HG03442 (cell line): ENCODE measurements at regions not wholly inside any gene's neighbourhood (a gene's known extent, or its start where the extent isn't known, plus 50 kb on each side); places are given as distances from the start of the nearest gene placed in this dataset.
A peak's percentile ranks its signal among the peaks of the same experiment; 100 is the strongest.

Experiments
- ATAC-seq: cut with Tn5 transposase; IDR thresholded peaks from one replicate; pipeline ENCODE4 v1.9.1; 2021; ENCODE audit warnings: mild to moderate bottlenecking, moderate library complexity; ENCODE audit not compliant: unreplicated experiment

DNA sequence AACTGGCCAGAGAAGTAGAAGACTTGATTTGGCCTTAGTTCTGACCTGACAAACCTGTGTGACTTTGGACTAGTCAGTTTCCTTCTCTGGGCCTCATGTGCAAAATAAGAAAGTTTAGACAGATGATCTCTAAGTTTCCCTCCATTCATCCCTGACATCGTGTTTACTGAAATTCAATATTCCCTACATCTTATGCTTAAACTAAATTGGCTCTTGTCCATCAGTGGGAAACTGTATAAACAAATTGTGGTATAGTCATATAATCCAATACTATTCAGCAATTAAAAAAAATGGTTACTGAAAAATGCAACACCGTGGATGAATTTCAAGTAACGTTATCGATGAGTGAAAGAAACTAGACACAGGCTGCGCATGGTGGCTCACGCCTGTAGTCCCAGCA is 64.4 kb upstream of the HRH1 start:
- no peak for ATAC-seq

DNA sequence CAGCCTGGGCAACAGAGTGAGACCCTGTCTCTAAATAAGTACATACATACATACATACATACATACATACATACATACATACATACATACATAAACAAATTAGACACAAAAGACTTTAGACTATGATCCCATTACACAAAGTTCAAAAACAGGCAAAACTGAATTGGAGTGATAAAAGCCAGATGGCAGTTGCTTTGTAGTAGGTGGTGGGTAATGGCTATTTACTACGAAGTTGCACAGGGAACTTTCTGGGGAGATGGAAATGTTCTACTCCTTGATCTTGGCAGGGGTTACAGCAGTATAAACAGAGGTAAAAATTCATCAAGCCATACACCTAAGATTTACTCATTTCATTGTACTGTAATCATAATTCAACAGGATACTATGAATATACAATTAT is 63.7 kb upstream of the HRH1 start:
- no peak for ATAC-seq

DNA sequence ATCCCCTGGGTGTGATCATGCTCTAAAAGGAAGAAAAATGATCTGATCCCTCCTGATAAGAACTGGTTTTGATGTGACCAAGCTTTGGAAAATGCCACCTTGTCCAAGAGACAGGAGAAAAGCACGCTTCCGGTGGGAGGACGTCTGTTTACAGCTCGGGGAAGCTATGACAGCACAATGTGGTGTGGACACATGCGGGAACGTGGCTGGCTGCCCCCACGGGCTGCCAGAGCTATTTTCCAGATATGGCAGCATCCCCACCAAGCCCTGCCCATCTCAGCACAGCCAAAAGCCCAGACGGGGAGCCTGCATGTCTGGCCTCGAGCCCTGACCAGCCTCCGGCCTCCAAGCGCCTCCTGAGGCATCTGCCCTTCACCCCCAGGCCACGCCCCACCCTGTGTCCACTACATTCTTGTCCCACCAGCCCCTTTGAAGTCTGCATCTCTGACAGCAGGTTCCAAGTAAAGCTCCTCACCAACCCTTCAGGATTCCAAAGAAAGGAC is 63.2 kb upstream of the HRH1 start:
- ATAC-seq: no peak

DNA sequence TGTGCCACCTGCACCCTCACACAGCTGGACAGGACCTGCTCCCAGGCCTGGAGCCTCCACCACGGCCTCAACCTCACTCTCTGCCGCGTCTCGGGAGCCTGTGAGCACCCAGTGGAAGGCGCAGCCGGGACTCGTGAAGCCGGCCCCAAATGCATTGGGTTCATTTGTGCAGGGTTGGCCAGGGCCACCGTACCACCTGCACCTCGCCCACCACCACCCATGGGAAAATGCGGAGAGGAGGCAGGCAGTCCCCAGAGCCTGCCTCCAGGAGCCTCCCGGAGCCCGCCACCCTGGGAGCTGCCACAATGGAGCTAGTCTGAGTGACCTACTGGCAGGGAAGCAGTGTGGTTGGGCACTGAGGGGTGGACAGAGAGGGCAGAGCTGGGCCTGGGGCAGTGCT is 62.5 kb upstream of the HRH1 start:
- ATAC-seq: no peak

DNA sequence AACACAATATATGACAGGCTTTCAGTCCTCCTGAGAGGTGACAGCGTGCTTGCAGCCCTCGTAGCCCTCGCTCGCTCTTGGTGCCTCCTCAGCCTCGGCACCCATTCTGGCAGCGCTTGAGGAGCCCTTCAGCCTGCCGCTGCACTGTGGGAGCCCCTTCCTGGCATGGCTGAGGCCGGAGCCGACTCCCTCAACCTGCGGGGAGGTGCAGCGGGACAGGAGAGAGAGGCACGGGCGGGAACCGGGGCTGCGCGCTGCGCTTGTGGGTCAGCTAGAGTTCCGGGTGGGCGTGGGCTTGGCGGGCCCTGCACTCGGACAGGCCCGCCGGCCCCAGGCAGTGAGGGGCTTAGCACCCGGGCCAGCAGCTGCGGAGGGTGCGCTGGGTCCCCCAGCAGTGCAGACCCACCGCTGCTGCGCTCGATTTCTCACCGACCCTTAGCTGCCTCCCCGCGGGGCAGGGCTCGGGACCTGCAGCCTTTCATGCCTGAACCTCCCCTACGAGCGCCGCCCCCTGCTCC is 60.4 kb upstream of the HRH1 start:
- no peak for ATAC-seq

DNA sequence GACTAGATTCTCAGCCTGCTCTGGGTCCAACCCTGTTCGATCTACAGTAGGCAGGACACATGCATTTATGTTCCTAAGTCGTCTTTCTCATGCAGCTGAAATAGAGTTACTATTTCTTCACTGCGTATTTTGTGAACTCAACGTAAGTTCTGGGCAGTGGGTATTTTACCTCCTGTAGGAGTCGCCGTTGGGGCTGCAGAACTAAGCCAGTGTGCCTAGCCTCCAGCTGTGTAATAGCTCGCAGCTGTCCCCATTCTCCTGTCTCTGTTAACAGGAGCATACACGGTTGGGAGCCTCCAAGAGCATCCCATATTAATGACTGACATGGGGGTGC is 58.4 kb upstream of the HRH1 start:
- no peak for ATAC-seq

DNA sequence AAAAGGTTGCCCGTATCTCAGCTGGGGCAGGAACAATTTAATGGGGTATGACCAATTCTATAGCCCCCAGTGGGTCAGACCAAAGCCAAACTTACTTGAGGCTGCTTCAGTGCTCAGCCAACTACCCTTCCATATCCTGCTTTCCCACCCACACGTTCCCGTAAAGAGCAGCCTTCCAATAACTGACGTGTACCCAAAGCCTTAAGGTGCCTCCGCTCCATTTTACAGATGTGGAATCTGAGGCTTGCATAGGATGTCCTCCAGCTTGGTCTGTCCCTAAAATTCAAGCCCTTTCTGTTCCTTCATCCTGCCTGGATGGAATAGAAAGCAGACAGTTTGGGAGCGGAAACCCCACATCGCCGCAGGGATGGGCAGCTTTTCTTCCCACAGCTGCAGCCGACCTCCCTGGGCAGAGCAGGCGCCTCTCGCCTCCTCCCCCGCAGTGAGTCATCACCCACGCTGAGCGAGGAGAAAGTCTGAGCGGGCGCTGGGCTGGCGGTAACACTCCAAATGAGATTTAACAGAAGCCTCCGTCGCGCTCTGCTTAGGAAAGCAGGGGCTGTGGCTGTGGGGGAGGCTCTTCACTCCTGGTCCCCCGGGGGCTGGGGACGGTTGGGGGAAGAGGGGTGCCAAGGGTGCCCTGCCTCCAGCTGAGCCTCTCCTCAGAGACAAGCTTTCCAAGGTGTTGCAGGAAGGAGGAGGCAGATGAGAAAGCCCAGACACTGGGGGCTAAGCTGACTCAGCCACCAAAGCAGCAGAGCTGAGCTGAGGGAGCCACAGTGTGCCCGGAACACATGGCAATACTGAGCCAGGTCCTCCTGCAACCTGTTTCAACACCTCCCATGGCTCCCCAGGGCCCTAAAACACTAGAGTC is 57.8 kb upstream of the HRH1 start:
- peak; percentile 78 for ATAC-seq

DNA sequence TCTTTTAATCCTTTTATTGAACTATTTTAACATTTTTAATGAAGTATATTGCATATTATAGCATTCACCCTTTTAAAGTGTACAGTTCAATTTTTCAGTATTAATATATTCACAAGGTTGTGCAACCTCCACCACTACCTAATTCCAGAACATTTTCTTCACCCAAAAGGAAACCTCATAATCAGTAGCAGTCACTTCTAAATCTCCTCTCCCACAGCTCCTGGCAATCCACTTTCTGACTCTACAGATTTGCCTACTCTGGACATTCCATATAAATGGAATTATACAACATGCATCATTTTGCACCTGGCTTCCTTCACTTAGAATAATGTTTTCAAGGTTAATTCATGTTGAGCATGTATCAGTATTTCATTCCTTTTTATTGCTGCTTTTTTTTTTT is 55.0 kb upstream of the HRH1 start:
- ATAC-seq: no peak
